ENCODE measurements at regions not wholly inside any gene's neighbourhood (a gene's known extent, or its start where the extent isn't known, plus 50 kb on each side); places are given as distances from the start of the nearest gene placed in this dataset.
"Not testable (repeated sequence)": the region's sequence is repeated elsewhere in the genome, so short reads cannot be mapped to it uniquely, and the experiment has no call there.

DNA sequence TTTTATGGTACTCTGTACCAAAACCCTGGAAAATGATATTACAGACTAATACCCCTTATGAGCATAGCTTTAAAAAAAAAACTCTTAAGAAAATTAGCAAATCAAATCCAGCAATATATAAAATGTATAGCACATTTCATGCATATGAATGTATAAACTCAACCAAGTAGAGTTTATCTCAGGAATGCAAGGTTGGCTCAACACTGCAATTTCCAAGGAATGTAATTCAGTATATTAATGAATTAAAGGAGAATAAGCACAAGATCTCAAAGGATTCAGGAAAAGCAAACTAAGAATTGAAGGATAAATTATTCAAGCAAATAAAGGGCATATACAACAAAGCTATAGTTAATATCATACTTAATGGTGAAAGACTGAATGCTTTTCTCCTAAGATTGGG, 61.9 kb upstream of the RPL38 start:
- H3K36me3 ChIP-seq, result no peaks in the 10 kb centered on the region
- DNase-seq (no peak), ATAC-seq (no peak)
- TF ChIP-seq, protein P1, sequence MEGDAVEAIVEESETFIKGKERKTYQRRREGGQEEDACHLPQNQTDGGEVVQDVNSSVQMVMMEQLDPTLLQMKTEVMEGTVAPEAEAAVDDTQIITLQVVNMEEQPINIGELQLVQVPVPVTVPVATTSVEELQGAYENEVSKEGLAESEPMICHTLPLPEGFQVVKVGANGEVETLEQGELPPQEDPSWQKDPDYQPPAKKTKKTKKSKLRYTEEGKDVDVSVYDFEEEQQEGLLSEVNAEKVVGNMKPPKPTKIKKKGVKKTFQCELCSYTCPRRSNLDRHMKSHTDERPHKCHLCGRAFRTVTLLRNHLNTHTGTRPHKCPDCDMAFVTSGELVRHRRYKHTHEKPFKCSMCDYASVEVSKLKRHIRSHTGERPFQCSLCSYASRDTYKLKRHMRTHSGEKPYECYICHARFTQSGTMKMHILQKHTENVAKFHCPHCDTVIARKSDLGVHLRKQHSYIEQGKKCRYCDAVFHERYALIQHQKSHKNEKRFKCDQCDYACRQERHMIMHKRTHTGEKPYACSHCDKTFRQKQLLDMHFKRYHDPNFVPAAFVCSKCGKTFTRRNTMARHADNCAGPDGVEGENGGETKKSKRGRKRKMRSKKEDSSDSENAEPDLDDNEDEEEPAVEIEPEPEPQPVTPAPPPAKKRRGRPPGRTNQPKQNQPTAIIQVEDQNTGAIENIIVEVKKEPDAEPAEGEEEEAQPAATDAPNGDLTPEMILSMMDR (IDR thresholded peaks at IDR 0.05), result no peak
- H3K27ac ChIP-seq, result no peak overlapping the region
- no peaks in the 10 kb centered on the region for H3K27me3 ChIP-seq (ENCODE audit: low read depth)
- intact Hi-C loops (cut with DNase I), result no loop called here
- H3K4me1 ChIP-seq, result no peaks in the 10 kb centered on the region
- no peak overlapping the region for H3K4me3 ChIP-seq
- peaks cover 33% of the 10 kb centered on the region for H3K9me3 ChIP-seq

DNA sequence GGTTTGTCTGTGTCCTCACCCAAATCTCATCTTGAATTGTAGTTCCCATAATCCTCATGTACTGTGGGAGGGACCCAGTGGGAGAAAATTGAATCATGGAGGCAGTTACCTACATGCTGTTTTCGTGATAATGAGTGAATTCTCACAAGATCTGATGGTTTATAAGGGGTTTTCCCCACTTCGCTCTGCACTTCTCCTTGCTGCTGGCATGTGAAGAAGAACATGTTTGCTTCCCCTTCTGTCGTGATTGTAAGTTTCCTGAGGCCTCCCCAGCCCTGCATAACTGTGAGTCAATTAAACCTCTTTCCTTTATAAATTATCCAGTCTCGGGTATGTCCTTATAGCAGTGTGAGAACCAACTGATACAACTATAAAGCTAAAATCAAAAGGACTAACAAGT, 60.2 kb upstream of the RPL38 start:
- H3K27ac ChIP-seq; H3K4me3 ChIP-seq; ATAC-seq; H3K36me3 ChIP-seq; H3K27me3 ChIP-seq (ENCODE audit: low read depth); intact Hi-C loops (cut with DNase I); H3K4me1 ChIP-seq; DNase-seq: not testable (repeated sequence)
- peaks cover 33% of the 10 kb centered on the region for H3K9me3 ChIP-seq

DNA sequence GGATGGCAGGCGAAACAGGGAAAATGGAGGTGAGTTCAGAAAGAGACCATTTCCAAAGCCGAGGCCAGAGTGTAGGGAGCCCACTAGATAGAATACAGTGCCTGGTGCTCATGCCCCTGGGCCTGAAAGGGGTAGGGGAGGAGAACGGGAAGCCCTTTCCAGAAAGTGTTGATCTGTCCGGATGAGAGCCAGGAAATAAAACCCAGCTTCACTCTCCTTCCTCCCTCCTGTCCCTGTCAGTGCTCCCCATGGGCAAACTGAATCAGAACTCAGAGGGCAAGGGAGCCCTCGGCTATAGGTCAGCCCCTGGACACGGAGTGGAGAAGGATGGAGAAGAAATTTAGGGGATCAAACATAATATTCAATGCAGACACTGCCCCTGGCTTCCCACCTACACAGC, 57.7 kb upstream of the RPL38 start:
- peaks cover 4% of the 10 kb centered on the region for H3K27me3 ChIP-seq (ENCODE audit: low read depth)
- no peaks in the 10 kb centered on the region for H3K36me3 ChIP-seq
- H3K9me3 ChIP-seq, result peaks cover 29% of the 10 kb centered on the region
- no peak for ATAC-seq
- H3K27ac ChIP-seq, result no peak overlapping the region
- H3K4me3 ChIP-seq, result no peak overlapping the region
- intact Hi-C loops (cut with DNase I), result no loop called here
- DNase-seq, result no peak
- TF ChIP-seq, protein P1 (IDR thresholded peaks at IDR 0.05), result no peak
- H3K4me1 ChIP-seq, result no peaks in the 10 kb centered on the region

DNA sequence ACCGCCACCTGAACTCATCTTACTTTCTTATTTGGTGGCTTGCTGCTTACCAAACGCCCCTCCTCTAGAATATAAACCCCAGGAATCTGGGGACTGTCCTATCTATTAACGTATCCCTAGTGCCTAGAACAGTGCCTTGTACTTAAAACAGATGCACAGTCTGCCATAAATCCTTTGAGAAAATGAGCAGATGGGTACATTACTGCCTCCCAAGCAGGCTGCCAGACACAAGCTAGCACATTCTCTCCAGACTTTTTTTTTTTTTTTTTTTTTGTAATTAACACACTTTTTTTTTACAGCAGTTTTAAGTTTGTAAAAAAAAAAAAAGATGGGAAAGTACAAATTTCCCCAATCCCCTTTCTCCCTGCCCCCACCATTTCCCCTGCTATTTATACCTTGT, 57.3 kb upstream of the RPL38 start:
- Histone ChIP-seq H3K27me3 (ENCODE audit: low read depth) (peaks cover 4% of the 10 kb centered on the region), H3K27ac (no peak overlapping the region), H3K36me3 (no peaks in the 10 kb centered on the region), H3K9me3 (peaks cover 29% of the 10 kb centered on the region), H3K4me3 (no peak overlapping the region), H3K4me1 (no peaks in the 10 kb centered on the region)
- DNase-seq (no peak), ATAC-seq (no peak)
- intact Hi-C loops (cut with DNase I), result no loop called here
- TF ChIP-seq, protein P1 (IDR thresholded peaks at IDR 0.05), result no peak

DNA sequence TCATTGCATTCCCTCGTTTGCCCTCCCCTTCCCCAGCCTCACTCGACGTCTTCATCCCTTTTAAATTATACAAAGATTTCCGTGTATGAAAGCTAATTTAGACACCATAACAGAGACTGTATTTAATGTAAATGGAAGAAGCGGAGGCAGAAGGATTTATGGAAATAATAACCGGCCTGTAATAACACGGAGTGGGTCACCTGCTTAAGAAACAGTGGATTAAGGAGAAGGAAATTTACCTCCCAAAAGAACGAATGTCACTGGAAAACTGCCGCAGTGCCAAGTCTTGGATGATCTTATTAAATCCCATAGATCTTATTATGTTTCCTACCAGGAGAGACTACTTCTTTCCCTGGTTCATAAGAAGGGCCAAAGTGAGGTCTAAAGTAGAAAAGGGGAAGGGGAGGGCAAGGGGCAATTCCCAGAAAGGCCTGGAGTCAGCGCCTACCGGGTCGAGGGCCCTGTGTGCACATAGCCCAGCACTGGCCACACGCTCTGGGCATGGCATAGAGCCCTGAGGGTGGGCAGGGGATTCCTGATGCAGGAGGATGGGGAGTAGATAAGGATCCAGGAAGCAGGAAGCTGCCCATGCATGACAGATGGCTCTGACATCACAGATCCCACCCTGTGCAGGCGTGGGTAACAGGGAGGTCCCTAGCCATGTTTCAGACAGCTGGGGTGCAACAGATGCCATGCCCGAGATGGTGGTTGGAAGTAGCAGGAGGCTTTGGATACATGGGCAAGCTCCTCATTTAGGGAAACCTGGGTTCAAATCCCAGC, 56.2 kb upstream of the RPL38 start:
- DNase-seq, result no peak

DNA sequence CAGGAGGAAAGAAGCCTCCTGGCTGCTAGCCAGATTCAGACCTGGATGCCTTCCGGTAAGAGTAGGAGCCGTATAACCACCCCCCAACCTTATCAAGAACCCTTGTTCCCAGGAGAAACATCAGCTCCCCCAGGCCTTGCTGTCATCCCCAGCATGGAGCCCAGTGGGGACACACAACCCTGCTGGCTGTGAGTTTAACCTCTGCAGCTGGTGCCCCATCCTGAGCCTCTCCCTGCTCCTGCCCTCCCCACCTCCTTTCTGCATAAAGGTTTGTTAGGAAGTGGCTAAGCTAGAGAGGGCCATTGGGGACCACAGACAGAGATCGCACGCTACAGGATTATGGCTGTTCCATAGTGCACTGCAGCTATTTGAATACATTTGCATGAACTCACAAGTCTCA, 55.5 kb upstream of the RPL38 start:
- DNase-seq (no peak), ATAC-seq (no peak)
- H3K4me1 ChIP-seq, result no peaks in the 10 kb centered on the region
- no peak overlapping the region for H3K4me3 ChIP-seq
- no peak overlapping the region for H3K27ac ChIP-seq
- H3K36me3 ChIP-seq, result no peaks in the 10 kb centered on the region
- intact Hi-C loops (cut with DNase I), result no loop called here
- H3K9me3 ChIP-seq, result peaks cover 11% of the 10 kb centered on the region
- H3K27me3 ChIP-seq (ENCODE audit: low read depth), result peaks cover 4% of the 10 kb centered on the region
- TF ChIP-seq, protein P1 (IDR thresholded peaks at IDR 0.05), result no peak

More for the DNA sequence above, 56.2 kb upstream of the RPL38 start:
- peaks cover 4% of the 10 kb centered on the region for H3K27me3 ChIP-seq (ENCODE audit: low read depth)
- no peaks in the 10 kb centered on the region for H3K36me3 ChIP-seq
- no peak overlapping the region for H3K27ac ChIP-seq
- H3K4me3 ChIP-seq, result no peak overlapping the region
- no peak for ATAC-seq
- TF ChIP-seq, protein P1 (IDR thresholded peaks at IDR 0.05), result no peak
- H3K4me1 ChIP-seq, result no peaks in the 10 kb centered on the region
- intact Hi-C loops (cut with DNase I), result no loop called here
- H3K9me3 ChIP-seq, result peaks cover 18% of the 10 kb centered on the region
